HepG2 (cell line): ENCODE measurements at regions not wholly inside any gene's neighbourhood (a gene's known extent, or its start where the extent isn't known, plus 50 kb on each side); places are given as distances from the start of the nearest gene placed in this dataset.

ENCODE experiments used
- ATAC-seq: fragments of 200-7000 bp; cut with Tn5 transposase; 3 replicates; pipeline ENCODE4 v1.9.1; 2020; ENCODE audit warnings: mild to moderate bottlenecking, moderate library complexity
- BruUV-seq: library from RNA; stranded (reverse); fragments of 400-500 nt; replicated peaks from 2 replicates; lab custom pipeline; 2021; lab: Mats Ljungman, UMichigan
- CTCF ChIA-PET: fragments of 300-600 bp; formaldehyde crosslinking; extraction: SDS; loops from one replicate; lab custom pipeline; 2021; ENCODE audit warnings: low total read pairs, inconsistent platforms, low intra/inter-chr PET ratio; lab: Yijun Ruan, JAX
- POLR2A ChIA-PET: fragments of 350-600 bp; sonication (Branson Sonifier 250); formaldehyde crosslinking; loops from one replicate; lab custom pipeline; 2020; ENCODE audit warnings: antibody characterized with exemption, inconsistent platforms; lab: Yijun Ruan, JAX
- DNase-seq: peaks from one replicate; pipeline ENCODE4 v3.0.0-alpha.2; 2015; ENCODE audit warnings: low spot score
- FAIRE-seq: peaks from 3 replicates; lab custom pipeline; 2011; peaks lifted over from hg19 to GRCh38; lab: Jason Lieb, UNC
- H2AFZ ChIP-seq: one replicate; pipeline ENCODE4 v1.6.1; 2011; ENCODE audit warnings: low read length, inconsistent platforms
- H3K27ac ChIP-seq: fragments of 300-600 bp; 3 replicates; pipeline ENCODE4 v1.8.0; 2011; ENCODE audit warnings: mixed run types, mild to moderate bottlenecking, mixed read lengths, low read length, inconsistent platforms; ENCODE audit not compliant: insufficient read depth; ENCODE audit errors: extremely low read length
- H3K27me3 ChIP-seq, 2 experiments: fragments of 200-600 bp in 1 of 2; 2 replicates in 1 of 2; 3 replicates in 1 of 2; pipeline versions ENCODE4 v1.6.0 to v1.8.0; 2011; ENCODE audit warnings: low read length in 2 of 2, mild to moderate bottlenecking in 2 of 2, moderate library complexity in 2 of 2, inconsistent platforms in 1 of 2; ENCODE audit not compliant: insufficient read depth in 2 of 2, control insufficient read depth in 1 of 2
- H3K36me3 ChIP-seq, 2 experiments: fragments of 200-600 bp in 1 of 2; replicated peaks in 1 of 2; 2 replicates in 1 of 2; 3 replicates in 1 of 2; pipeline versions ENCODE4 v1.5.1 to v1.8.0; 2011; ENCODE audit warnings: low read length in 2 of 2, inconsistent platforms in 1 of 2; ENCODE audit not compliant: insufficient read depth in 2 of 2, control insufficient read depth in 1 of 2
- H3K4me1 ChIP-seq: 2 replicates; pipeline ENCODE4 v1.5.1; 2012; ENCODE audit warnings: low read length, inconsistent platforms; ENCODE audit not compliant: insufficient read depth
- H3K4me2 ChIP-seq: 2 replicates; pipeline ENCODE4 v1.6.0; 2011; ENCODE audit warnings: low read depth, low read length, inconsistent platforms
- H3K4me3 ChIP-seq, 3 experiments: fragments of 200-600 bp in 1 of 3; sonication (generic), shearing (Covaris generic) in 1 of 3; replicated peaks in 1 of 3; 2 replicates each; pipeline ENCODE4 v1.5.1; 2011 to 2016; ENCODE audit warnings: low read length in 3 of 3, inconsistent platforms in 2 of 3, low read depth in 2 of 3, mild to moderate bottlenecking in 2 of 3, control low read depth in 1 of 3, mixed read lengths in 1 of 3; ENCODE audit not compliant: insufficient read depth in 1 of 3
- H3K79me2 ChIP-seq: one replicate; pipeline ENCODE4 v1.6.1; 2011; ENCODE audit warnings: low read length, inconsistent platforms; ENCODE audit not compliant: insufficient read depth
- H3K9ac ChIP-seq: 2 replicates; pipeline ENCODE4 v1.6.0; 2011; ENCODE audit warnings: mild to moderate bottlenecking, low read depth, low read length, inconsistent platforms; ENCODE audit not compliant: insufficient read depth
- H3K9me3 ChIP-seq: 2 replicates; pipeline ENCODE4 v1.5.1; 2012; ENCODE audit warnings: mild to moderate bottlenecking, low read length
- H4K20me1 ChIP-seq: 2 replicates; pipeline ENCODE4 v1.6.0; 2011; ENCODE audit warnings: inconsistent platforms, mild to moderate bottlenecking, low read length, moderate library complexity; ENCODE audit not compliant: insufficient read depth
- EHMT2 ChIP-seq: fragments of 200-600 bp; sonication (generic); IDR thresholded peaks from 2 replicates; pipeline ENCODE4 v1.7.0; 2017; ENCODE audit warnings: antibody characterized with exemption, low read depth, low read length, borderline replicate concordance
- HES4 ChIP-seq: sonication (generic); formaldehyde crosslinking; IDR thresholded peaks from 2 replicates; pipeline ENCODE4 v1.9.0; 2021; ENCODE audit warnings: mild to moderate bottlenecking, missing genetic modification reagents, borderline replicate concordance
- KLF6 ChIP-seq: IDR thresholded peaks from 2 replicates; pipeline ENCODE4 v1.8.0; 2016; ENCODE audit warnings: missing biosample characterization, missing genetic modification reagents
- MEF2D ChIP-seq: sonication (generic); formaldehyde crosslinking; IDR thresholded peaks from 2 replicates; pipeline ENCODE4 v1.5.1; 2020; ENCODE audit warnings: mild to moderate bottlenecking, missing genetic modification reagents
- MLXIP ChIP-seq: sonication (generic); formaldehyde crosslinking; IDR thresholded peaks from 2 replicates; pipeline ENCODE4 v1.9.0; 2021; ENCODE audit warnings: missing genetic modification reagents, borderline replicate concordance
- REXO4 ChIP-seq: sonication (generic); formaldehyde crosslinking; IDR thresholded peaks from 2 replicates; pipeline ENCODE4 v1.8.0; 2022; ENCODE audit warnings: missing genetic modification reagents, mild to moderate bottlenecking, borderline replicate concordance
- SP5 ChIP-seq: IDR thresholded peaks from 2 replicates; pipeline ENCODE4 v1.6.1; 2016; ENCODE audit warnings: low read depth, borderline replicate concordance
- SRSF9 ChIP-seq: fragments of 200-400 bp; formaldehyde crosslinking; IDR thresholded peaks from 2 replicates; pipeline ENCODE4 v1.6.1; 2018; ENCODE audit warnings: borderline replicate concordance, mild to moderate bottlenecking, low read depth, low read length; ENCODE audit not compliant: insufficient read depth, poor library complexity, severe bottlenecking
- SUZ12 ChIP-seq: fragments of 150-350 bp; IDR thresholded peaks from 2 replicates; pipeline ENCODE4 v1.6.1; 2014; ENCODE audit warnings: low read depth, low read length
- XBP1 ChIP-seq: sonication (generic); formaldehyde crosslinking; IDR thresholded peaks from 2 replicates; pipeline ENCODE4 v1.5.0; 2020; ENCODE audit warnings: missing genetic modification reagents
- ZBTB1 ChIP-seq: sonication (generic); formaldehyde crosslinking; IDR thresholded peaks from 2 replicates; pipeline ENCODE4 v1.4.0; 2020; ENCODE audit warnings: missing genetic modification reagents, borderline replicate concordance
- ZMAT3 ChIP-seq: sonication (generic); formaldehyde crosslinking; conservative IDR thresholded peaks from 2 replicates; pipeline ENCODE4 v1.7.0; 2021; ENCODE audit warnings: missing genetic modification reagents
- ZNF704 ChIP-seq: sonication (generic); formaldehyde crosslinking; IDR thresholded peaks from 2 replicates; pipeline ENCODE4 v1.8.1; 2023; ENCODE audit warnings: mild to moderate bottlenecking, inconsistent platforms, moderate library complexity, missing genetic modification reagents, borderline replicate concordance
- ZNF749 ChIP-seq: sonication (generic); formaldehyde crosslinking; IDR thresholded peaks from 2 replicates; pipeline ENCODE4 v1.8.0; 2022; ENCODE audit warnings: mild to moderate bottlenecking, missing genetic modification reagents, moderate library complexity, borderline replicate concordance
- ZSCAN29 ChIP-seq: sonication (generic); formaldehyde crosslinking; conservative IDR thresholded peaks from 2 replicates; pipeline ENCODE4 v1.4.0; 2020; ENCODE audit warnings: mild to moderate bottlenecking, missing genetic modification reagents
- WGBS: methylation state at CpG from one replicate; pipeline ENCODE4 v1.1.6; 2017; ENCODE audit warnings: low lambda C conversion rate; 5-methylcytosine and 5-hydroxymethylcytosine counted together
- in situ Hi-C: cut with HindIII; loops from 2 replicates; pipeline ENCODE4 v1.10.0; 2017; ENCODE audit warnings: low pct_unique_long_range_greater_than_20kb; ENCODE audit not compliant: extremely low pct_ligation_motif_present
- intact Hi-C: fragments of 100-400 bp; cut with micrococcal nuclease; formaldehyde crosslinking; loops from one replicate; pipeline ENCODE4 v1.10.0; 2022; ENCODE audit not compliant: unreplicated experiment
- TF ChIP-seq, protein P1 (sequence below): sonication (generic); formaldehyde crosslinking; IDR thresholded peaks from 2 replicates; pipeline ENCODE4 v1.5.0; 2020; ENCODE audit warnings: missing genetic modification reagents

- no peak for TF ChIP-seq ZNF749
- TF ChIP-seq, all 625 proteins: peak for 0
Observed at GRCh38 chr3:83039422-83039821, 1278.0 kb upstream of the GBE1 start (continued).

DNA sequence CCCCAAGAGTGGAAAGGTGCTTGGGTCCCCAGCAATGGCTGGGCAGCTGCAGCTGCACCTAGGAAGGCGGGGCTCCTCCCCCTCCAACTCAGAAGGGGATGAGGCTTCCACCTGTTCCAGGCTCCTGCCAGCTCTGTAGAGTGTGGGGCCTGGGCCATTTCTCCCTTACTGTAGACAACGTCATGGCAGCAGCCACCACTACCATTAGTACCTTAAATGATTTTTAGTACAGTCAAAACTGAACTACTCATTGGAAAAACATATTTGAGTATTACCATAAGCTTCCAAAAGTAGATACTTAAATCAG lies 1274.2 kb upstream of the GBE1 start:
- BruUV-seq = no TSS peak
- H3K4me2 ChIP-seq = no peak overlapping the region
- WGBS = 0% methylated on average over 2 of the region's 2 CpGs
- no peaks in the 10 kb centered on the region for H3K4me1 ChIP-seq
- DNase-seq (no peak), FAIRE-seq (no peak), ATAC-seq (no peak)
- H3K27me3 ChIP-seq = no peaks in the 10 kb centered on the region
- TF ChIP-seq HES4 (CRISPR knock-in tag) (no peak), ZMAT3 (CRISPR knock-in tag) (no peak), SUZ12 (no peak), SP5 (CRISPR knock-in tag) (no peak), EHMT2 (no peak), SRSF9 (no peak), ZBTB1 (CRISPR knock-in tag) (no peak), MEF2D (CRISPR knock-in tag) (no peak), MLXIP (no peak), ZSCAN29 (CRISPR knock-in tag) (no peak), ZNF704 (CRISPR knock-in tag) (no peak), XBP1 (CRISPR knock-in tag) (no peak), REXO4 (CRISPR knock-in tag) (no peak), KLF6 (CRISPR knock-in tag) (no peak)
- TF ChIP-seq, protein P1, sequence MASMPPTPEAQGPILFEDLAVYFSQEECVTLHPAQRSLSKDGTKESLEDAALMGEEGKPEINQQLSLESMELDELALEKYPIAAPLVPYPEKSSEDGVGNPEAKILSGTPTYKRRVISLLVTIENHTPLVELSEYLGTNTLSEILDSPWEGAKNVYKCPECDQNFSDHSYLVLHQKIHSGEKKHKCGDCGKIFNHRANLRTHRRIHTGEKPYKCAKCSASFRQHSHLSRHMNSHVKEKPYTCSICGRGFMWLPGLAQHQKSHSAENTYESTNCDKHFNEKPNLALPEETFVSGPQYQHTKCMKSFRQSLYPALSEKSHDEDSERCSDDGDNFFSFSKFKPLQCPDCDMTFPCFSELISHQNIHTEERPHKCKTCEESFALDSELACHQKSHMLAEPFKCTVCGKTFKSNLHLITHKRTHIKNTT (CRISPR knock-in tag) = no peak
- in situ Hi-C loops = no loop called here
- no peak overlapping the region for H3K9ac ChIP-seq
- no peaks in the 10 kb centered on the region for H3K9me3 ChIP-seq
- H2AFZ ChIP-seq = no peak overlapping the region
- H3K36me3 ChIP-seq = no peaks in the 10 kb centered on the region
- CTCF ChIA-PET = no interaction called here
- no peaks in the 10 kb centered on the region for H4K20me1 ChIP-seq
- intact Hi-C loops = no loop called here
- H3K4me3 ChIP-seq = no peak overlapping the region
- POLR2A ChIA-PET = no interaction called here
- no peak overlapping the region for H3K27ac ChIP-seq
- no peaks in the 10 kb centered on the region for H3K79me2 ChIP-seq
